ENCODE measurements at regions not wholly inside any gene's neighbourhood (a gene's known extent, or its start where the extent isn't known, plus 50 kb on each side); places are given as distances from the start of the nearest gene placed in this dataset.

DNA sequence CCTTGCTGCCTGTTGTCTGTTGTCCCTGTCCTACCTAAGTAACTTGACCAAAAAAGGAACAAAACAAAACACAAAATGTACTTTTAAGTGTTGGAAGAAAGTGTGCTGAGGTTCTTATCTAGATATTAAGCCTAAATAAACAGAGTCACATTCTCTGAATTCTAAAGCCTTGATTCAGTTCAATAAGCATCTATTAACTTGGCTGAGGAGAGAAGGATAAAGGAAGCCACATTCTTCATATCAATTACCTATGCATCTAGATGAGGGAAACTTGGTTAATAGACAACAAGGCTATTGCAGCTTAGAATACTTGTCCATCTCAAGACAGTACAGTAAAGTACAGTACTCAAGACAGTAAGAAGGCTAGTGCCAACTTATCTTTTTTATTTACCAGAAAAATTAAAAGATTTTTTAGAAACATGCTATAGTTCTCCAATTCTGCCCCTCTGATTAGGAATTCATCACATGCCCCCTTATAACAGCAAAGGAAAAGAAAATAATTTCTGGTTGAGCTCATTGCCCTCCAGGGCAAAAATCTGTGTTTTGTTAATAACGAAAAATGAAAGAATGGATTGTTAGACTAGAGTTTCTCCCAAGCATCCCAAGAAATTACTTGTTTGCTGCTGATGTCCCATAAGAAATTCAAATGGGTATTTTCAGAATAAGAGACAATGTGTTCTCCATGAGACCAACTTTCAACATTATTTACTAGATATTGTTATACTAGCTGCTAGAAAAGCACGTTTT is 546.5 kb upstream of the SEMA3D start:
- Histone ChIP-seq H3K9me3 (peaks cover 0 to 10% of the 10 kb centered on the region in 2 donors), H3K4me1 (no peaks in the 10 kb centered on the region), H3K27me3 (no peaks in the 10 kb centered on the region), H3K4me3 (no peak overlapping the region), H3K36me3 (no peaks in the 10 kb centered on the region), H3K27ac (no peak overlapping the region)
- TF ChIP-seq CTCF (IDR thresholded peaks at IDR 0.05) = no peak
- no peak for DNase-seq (ENCODE audit: low spot score)

- Histone ChIP-seq H3K4me3 (no peak overlapping the region), H3K4me1 (no peaks in the 10 kb centered on the region), H3K36me3 (no peaks in the 10 kb centered on the region), H3K27ac (no peak overlapping the region), H3K9me3 (no peaks in the 10 kb centered on the region), H3K27me3 (no peaks in the 10 kb centered on the region)
- no peak for DNase-seq (ENCODE audit: low spot score)
- no peak for TF ChIP-seq CTCF (IDR thresholded peaks at IDR 0.05)
Measured at GRCh38 chr7:85730012-85730411, 543.2 kb upstream of the SEMA3D start.

- Histone ChIP-seq H3K4me3 (no peak overlapping the region), H3K4me1 (no peaks in the 10 kb centered on the region), H3K27me3 (no peaks in the 10 kb centered on the region), H3K9me3 (no peaks in the 10 kb centered on the region), H3K27ac (no peak overlapping the region), H3K36me3 (no peaks in the 10 kb centered on the region)
- DNase-seq (ENCODE audit: low spot score) = no peak
- no peak for TF ChIP-seq CTCF (IDR thresholded peaks at IDR 0.05)
Measured at GRCh38 chr7:85725026-85725425, 538.2 kb upstream of the SEMA3D start.

GRCh38 chr7:85719981-85720953 is 533.4 kb upstream of the SEMA3D start:
- DNase-seq (ENCODE audit: low spot score) = no peak
- no peaks in the 10 kb centered on the region for H3K4me1 ChIP-seq
- H3K36me3 ChIP-seq = no peaks in the 10 kb centered on the region
- H3K9me3 ChIP-seq = no peaks in the 10 kb centered on the region
- H3K4me3 ChIP-seq = no peak overlapping the region
- H3K27ac ChIP-seq = no peak overlapping the region
- H3K27me3 ChIP-seq = no peaks in the 10 kb centered on the region
- TF ChIP-seq CTCF (IDR thresholded peaks at IDR 0.05) = no peak

DNA sequence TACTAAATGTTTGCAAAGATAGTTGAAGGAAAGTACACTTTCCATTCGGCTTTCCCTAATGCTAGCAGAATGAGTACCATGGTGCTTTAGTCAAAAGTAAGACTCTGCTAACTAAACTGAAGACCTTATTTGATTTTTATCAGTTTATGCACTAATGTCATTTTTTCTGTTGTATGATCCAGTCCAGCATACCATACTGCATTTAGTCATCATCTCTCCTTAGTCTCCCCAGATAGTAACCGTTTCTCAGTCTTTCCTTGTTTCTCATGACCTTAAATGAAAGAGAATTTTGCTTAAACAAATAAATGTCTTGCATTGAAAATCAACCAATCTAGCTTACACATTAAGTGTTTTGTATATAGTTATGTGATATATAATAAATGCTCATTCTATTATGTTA is 529.5 kb upstream of the SEMA3D start:
- Histone ChIP-seq H3K4me1 (no peaks in the 10 kb centered on the region), H3K4me3 (no peak overlapping the region), H3K27ac (no peak overlapping the region), H3K9me3 (no peaks in the 10 kb centered on the region), H3K27me3 (no peaks in the 10 kb centered on the region), H3K36me3 (no peaks in the 10 kb centered on the region)
- TF ChIP-seq CTCF (IDR thresholded peaks at IDR 0.05) = no peak
- DNase-seq (ENCODE audit: low spot score) = no peak
